ENCODE measurements at regions not wholly inside any gene's neighbourhood (a gene's known extent, or its start where the extent isn't known, plus 50 kb on each side); places are given as distances from the start of the nearest gene placed in this dataset.

- TF ChIP-seq EZH2 (IDR thresholded peaks at IDR 0.05; ENCODE audit: borderline replicate concordance, low read depth, low read length, severe bottlenecking) (no peak), CTCF (IDR thresholded peaks at IDR 0.05; ENCODE audit: borderline replicate concordance, extremely low read depth, low read length, poor library complexity, severe bottlenecking) (no peak)
These were observed 391.3 kb downstream of the EFNB2 start for GRCh38 chr13:106143930-106144709.
